GM23248 (cell line): ENCODE measurements at regions not wholly inside any gene's neighbourhood (a gene's known extent, or its start where the extent isn't known, plus 50 kb on each side); places are given as distances from the start of the nearest gene placed in this dataset.
A peak's percentile ranks its signal among the peaks of the same experiment; 100 is the strongest.

Experiments used
- DNase-seq: peaks from one replicate; pipeline ENCODE4 v3.0.0-alpha.2; 2015
- H2AFZ ChIP-seq: fragments of 200-600 bp; sonication (generic); 2 replicates; pipeline ENCODE4 v1.6.1; 2016; ENCODE audit warnings: antibody characterized with exemption
- H3F3A ChIP-seq: fragments of 200-600 bp; sonication (generic); 2 replicates; pipeline ENCODE4 v1.6.1; 2016; ENCODE audit warnings: mild to moderate bottlenecking, antibody characterized with exemption, mixed run types; ENCODE audit not compliant: insufficient read depth
- H3K27ac ChIP-seq: fragments of 200-600 bp; sonication (generic); 2 replicates; pipeline ENCODE4 v1.5.1; 2016; ENCODE audit warnings: mild to moderate bottlenecking
- H3K27me3 ChIP-seq: fragments of 200-600 bp; sonication (generic); replicated peaks from 2 replicates; pipeline ENCODE4 v1.6.1; 2016; ENCODE audit warnings: mild to moderate bottlenecking; ENCODE audit not compliant: insufficient read depth
- H3K36me3 ChIP-seq: fragments of 200-600 bp; sonication (generic); 2 replicates; pipeline ENCODE4 v1.6.1; 2016; ENCODE audit warnings: low read depth, mild to moderate bottlenecking
- H3K4me1 ChIP-seq: fragments of 200-600 bp; sonication (generic); 2 replicates; pipeline ENCODE4 v1.6.1; 2016; ENCODE audit warnings: mild to moderate bottlenecking; ENCODE audit not compliant: insufficient read depth
- H3K4me2 ChIP-seq: fragments of 200-600 bp; sonication (generic); one replicate; pipeline ENCODE4 v1.6.1; 2016; ENCODE audit warnings: mild to moderate bottlenecking; ENCODE audit not compliant: unreplicated experiment
- H3K4me3 ChIP-seq: fragments of 200-600 bp; sonication (generic); 2 replicates; pipeline ENCODE4 v1.5.1; 2016; ENCODE audit warnings: mild to moderate bottlenecking
- H3K79me2 ChIP-seq: fragments of 200-600 bp; sonication (generic); 2 replicates; pipeline ENCODE4 v1.6.1; 2016; ENCODE audit warnings: mild to moderate bottlenecking; ENCODE audit not compliant: insufficient read depth
- H3K9ac ChIP-seq: fragments of 200-600 bp; sonication (generic); 2 replicates; pipeline ENCODE4 v1.6.1; 2016; ENCODE audit warnings: mild to moderate bottlenecking
- H3K9me2 ChIP-seq: fragments of 200-600 bp; sonication (generic); 2 replicates; pipeline ENCODE4 v1.6.1; 2016; ENCODE audit warnings: mixed run types, mild to moderate bottlenecking, moderate library complexity; ENCODE audit not compliant: insufficient read depth
- H3K9me3 ChIP-seq: fragments of 200-600 bp; sonication (generic); one replicate; pipeline ENCODE4 v1.6.1; 2017; ENCODE audit warnings: low read depth
- H4K20me1 ChIP-seq: fragments of 200-600 bp; sonication (generic); 2 replicates; pipeline ENCODE4 v1.6.0; 2016; ENCODE audit not compliant: insufficient read depth
- EZH2 ChIP-seq: fragments of 200-600 bp; sonication (generic); IDR thresholded peaks from 2 replicates; pipeline ENCODE4 v1.6.1; 2018; ENCODE audit warnings: antibody characterized with exemption, mild to moderate bottlenecking; ENCODE audit not compliant: insufficient read depth, poor library complexity, severe bottlenecking
- EZH2phosphoT487 ChIP-seq: fragments of 200-600 bp; sonication (generic); IDR thresholded peaks from 2 replicates; pipeline ENCODE4 v1.6.1; 2018; ENCODE audit warnings: antibody characterized with exemption, moderate library complexity, mild to moderate bottlenecking, low read depth; ENCODE audit not compliant: insufficient read depth
- WGBS, 2 experiments: methylation state at CpG; one replicate each; pipeline ENCODE4 v1.1.6; 2015 to 2017; ENCODE audit warnings: low lambda C conversion rate in 2 of 2, low coverage in 1 of 2; ENCODE audit errors: missing lambda C conversion rate in 2 of 2; 5-methylcytosine and 5-hydroxymethylcytosine counted together
- in situ Hi-C: fragments of 300-500 bp; cut with MboI; formaldehyde crosslinking; loops from 2 replicates; pipeline ENCODE4 v1.15.0; 2020

- no peak for DNase-seq
- H3K9me2 ChIP-seq = no peaks in the 10 kb centered on the region
- TF ChIP-seq EZH2 = no peak
- no peak for TF ChIP-seq EZH2phosphoT487
- H3K79me2 ChIP-seq = no peaks in the 10 kb centered on the region
- H3K27me3 ChIP-seq = no peaks in the 10 kb centered on the region; the same call in 1 of the 2 replicates
- WGBS, 2 experiments = 74 to 78% methylated on average over 9 of the region's 9 CpGs
- H3K27ac ChIP-seq = peak overlapping the region; percentile 39
- H3K4me2 ChIP-seq = no peak overlapping the region
- peaks cover 5% of the 10 kb centered on the region for H3K4me1 ChIP-seq
- H2AFZ ChIP-seq = peak overlapping the region; percentile 40; the same call in 1 of the 2 replicates
- no peaks in the 10 kb centered on the region for H4K20me1 ChIP-seq
- H3K9me3 ChIP-seq = no peaks in the 10 kb centered on the region
- in situ Hi-C loops = no loop called here
- H3K9ac ChIP-seq = no peak overlapping the region
- H3K36me3 ChIP-seq = no peaks in the 10 kb centered on the region
- no peaks in the 10 kb centered on the region for H3F3A ChIP-seq
- H3K4me3 ChIP-seq = no peak overlapping the region
Measured at GRCh38 chr1:30190511-30191153, 532.8 kb downstream of the MATN1 start.

- Histone ChIP-seq H3K27ac (no peak overlapping the region), H3F3A (no peaks in the 10 kb centered on the region), H3K9me3 (no peaks in the 10 kb centered on the region), H3K79me2 (no peaks in the 10 kb centered on the region), H3K4me1 (peaks cover 5% of the 10 kb centered on the region), H4K20me1 (no peaks in the 10 kb centered on the region), H3K27me3 (no peaks in the 10 kb centered on the region; the same call in 1 of the 2 replicates), H3K9me2 (no peaks in the 10 kb centered on the region), H3K36me3 (no peaks in the 10 kb centered on the region), H3K9ac (no peak overlapping the region), H3K4me3 (no peak overlapping the region), H3K4me2 (no peak overlapping the region), H2AFZ (no peak overlapping the region)
- TF ChIP-seq EZH2 (no peak), EZH2phosphoT487 (no peak)
- in situ Hi-C loops = no loop called here
- DNase-seq = no peak
- 73 to 76% methylated on average over 9 of the region's 9 CpGs for WGBS, 2 experiments
Measured at GRCh38 chr1:30189818-30190500, 533.4 kb downstream of the MATN1 start.

GRCh38 chr1:30188999-30189398 is 534.4 kb downstream of the MATN1 start:
- Histone ChIP-seq H3K27ac (no peak overlapping the region), H4K20me1 (no peaks in the 10 kb centered on the region), H3K27me3 (no peaks in the 10 kb centered on the region; the same call in 1 of the 2 replicates), H3K9me3 (no peaks in the 10 kb centered on the region), H3K4me1 (peaks cover 5% of the 10 kb centered on the region), H3K4me3 (no peak overlapping the region), H3K79me2 (no peaks in the 10 kb centered on the region), H3K36me3 (no peaks in the 10 kb centered on the region), H3K4me2 (no peak overlapping the region), H3K9ac (no peak overlapping the region), H2AFZ (no peak overlapping the region), H3K9me2 (no peaks in the 10 kb centered on the region), H3F3A (no peaks in the 10 kb centered on the region)
- in situ Hi-C loops = no loop called here
- DNase-seq = no peak
- TF ChIP-seq EZH2phosphoT487 (no peak), EZH2 (no peak)
- WGBS, 2 experiments = 60 to 67% methylated on average over 2 of the region's 2 CpGs

GRCh38 chr1:30188329-30188728 is 535.1 kb downstream of the MATN1 start:
- Histone ChIP-seq H3K79me2 (no peaks in the 10 kb centered on the region), H2AFZ (no peak overlapping the region), H3F3A (no peaks in the 10 kb centered on the region), H3K4me1 (peaks cover 5% of the 10 kb centered on the region), H3K9me3 (no peaks in the 10 kb centered on the region), H3K9ac (no peak overlapping the region), H4K20me1 (no peaks in the 10 kb centered on the region), H3K27ac (no peak overlapping the region), H3K4me3 (no peak overlapping the region), H3K27me3 (no peaks in the 10 kb centered on the region; the same call in 1 of the 2 replicates), H3K4me2 (no peak overlapping the region), H3K36me3 (no peaks in the 10 kb centered on the region), H3K9me2 (no peaks in the 10 kb centered on the region)
- WGBS, 2 experiments = 55 to 70% methylated on average over 6 of the region's 6 CpGs
- in situ Hi-C loops = no loop called here
- no peak for TF ChIP-seq EZH2phosphoT487
- no peak for TF ChIP-seq EZH2
- no peak for DNase-seq
